SK-N-DZ (cell line): ENCODE measurements at regions not wholly inside any gene's neighbourhood (a gene's known extent, or its start where the extent isn't known, plus 50 kb on each side); places are given as distances from the start of the nearest gene placed in this dataset.

Source experiments
- DNase-seq: peaks from one replicate; pipeline ENCODE4 v3.0.0-alpha.2; 2015; ENCODE audit warnings: low spot score

DNA sequence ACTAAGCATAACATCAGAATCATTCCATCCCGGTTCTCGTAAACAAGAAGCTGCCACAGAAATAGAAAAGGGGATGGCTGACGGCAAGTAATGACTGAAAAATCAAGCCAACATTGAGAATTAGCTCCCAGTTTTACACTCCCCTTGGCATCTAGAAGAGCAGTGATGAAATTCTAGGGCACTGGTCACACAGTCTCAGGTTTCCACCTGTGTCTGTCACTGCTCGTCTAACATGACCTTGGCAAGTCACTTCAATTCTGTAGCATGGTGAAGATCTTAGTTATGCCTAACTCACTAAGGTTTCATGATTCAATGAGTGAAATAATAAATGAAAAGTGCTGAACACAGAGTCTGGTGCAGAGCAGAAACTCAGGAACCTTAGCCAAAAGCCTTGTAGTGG lies 272.3 kb upstream of the ARRDC4 start:
- DNase-seq: no peak

DNA sequence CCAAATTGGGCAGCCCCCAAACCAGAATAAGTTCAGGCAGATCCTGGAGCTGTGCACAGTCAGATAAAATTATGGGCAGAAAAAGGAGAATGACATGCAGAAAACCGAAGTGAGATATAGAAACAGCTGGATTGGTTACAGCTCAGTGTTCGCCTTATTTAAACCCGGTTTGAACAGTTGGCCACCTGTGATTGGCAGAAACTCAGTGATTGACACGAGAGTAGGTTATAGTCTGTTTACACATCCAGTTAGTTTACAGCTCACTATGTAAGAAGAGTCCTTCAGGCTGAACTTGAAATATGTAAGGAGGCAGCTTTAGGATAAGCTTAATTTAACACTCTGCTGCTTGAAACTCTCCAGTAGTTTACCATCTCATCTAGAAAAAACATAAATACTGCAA lies 271.6 kb upstream of the ARRDC4 start:
- no peak for DNase-seq

DNA sequence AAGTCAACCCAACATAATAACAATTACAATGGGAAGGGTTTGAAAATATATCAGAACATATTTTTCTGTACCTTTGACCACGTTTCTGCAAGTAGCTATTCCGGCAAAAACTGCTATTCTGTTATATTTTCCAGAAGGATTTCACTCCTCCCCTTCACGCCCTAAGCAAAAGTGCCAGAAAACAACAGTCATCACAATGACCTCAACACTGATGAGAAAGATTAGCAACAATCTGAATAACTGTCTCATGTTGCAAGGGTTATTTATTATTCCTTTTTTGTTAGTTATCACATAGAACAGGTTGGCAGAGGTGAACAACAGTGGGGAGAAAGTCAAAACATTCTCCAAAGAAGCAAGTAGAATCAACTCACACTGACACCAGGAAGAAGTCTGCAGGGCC lies 269.4 kb upstream of the ARRDC4 start:
- no peak for DNase-seq

GRCh38 chr15:97691799-97692198 lies 268.7 kb upstream of the ARRDC4 start:
- DNase-seq: no peak

GRCh38 chr15:97692301-97693015 lies 268.0 kb upstream of the ARRDC4 start:
- no peak for DNase-seq

DNA sequence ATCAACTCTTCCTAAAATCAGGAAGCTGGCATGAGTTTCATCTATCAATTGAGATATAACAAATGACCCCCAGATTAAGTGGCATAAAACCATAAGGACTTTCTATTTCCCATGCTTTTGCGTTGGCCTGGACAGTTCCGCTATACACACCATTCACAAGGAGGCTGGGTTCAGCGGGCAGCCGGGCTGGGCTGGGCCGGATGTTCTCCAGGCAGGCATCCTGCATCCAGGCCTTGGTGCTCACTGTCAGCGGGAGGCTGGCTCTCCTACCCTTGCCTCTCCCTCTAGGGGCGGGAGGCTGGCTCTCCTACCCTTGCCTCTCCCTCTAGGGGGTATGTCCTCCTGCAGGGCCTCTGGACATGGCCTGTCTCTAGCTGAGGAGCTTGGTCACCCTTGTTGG lies 266.0 kb upstream of the ARRDC4 start:
- DNase-seq: no peak

DNA sequence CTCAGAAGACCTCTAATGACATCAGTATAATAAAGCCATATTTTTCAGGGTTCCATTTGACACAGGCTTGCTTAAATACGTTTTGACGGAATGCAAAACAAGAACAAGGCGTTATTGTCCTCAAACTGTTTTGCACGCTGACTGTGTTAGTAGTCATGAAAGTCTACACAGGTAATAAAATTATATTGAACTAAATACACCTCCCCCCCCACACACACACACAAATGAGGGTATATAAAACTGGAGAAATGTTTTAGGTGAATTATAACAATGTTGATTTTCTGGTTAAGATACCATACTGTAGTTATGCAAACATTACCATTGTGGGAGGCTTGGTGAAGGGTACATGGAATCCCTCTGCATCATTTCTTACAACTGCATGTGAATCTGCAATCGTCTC lies 257.1 kb upstream of the ARRDC4 start:
- no peak for DNase-seq

DNA sequence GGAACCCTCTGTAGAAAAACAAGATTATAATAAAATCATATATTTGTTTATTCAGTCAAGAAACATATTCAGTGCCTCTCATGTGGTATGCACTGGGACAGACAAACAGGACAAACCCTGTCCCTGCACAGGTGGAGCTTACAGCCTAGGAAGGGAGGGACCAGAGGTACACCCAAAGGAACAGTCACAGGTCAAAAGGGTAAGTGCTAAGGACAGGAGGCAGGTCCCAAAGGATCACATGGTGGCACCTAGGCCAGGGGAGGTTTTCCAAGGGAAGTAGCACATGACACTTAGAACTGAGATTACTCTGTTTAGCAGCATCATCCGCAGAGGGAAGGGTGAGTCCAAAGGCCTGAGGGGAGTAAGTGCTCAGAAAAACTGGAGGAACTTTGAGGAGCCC lies 254.4 kb upstream of the ARRDC4 start:
- DNase-seq: no peak

DNA sequence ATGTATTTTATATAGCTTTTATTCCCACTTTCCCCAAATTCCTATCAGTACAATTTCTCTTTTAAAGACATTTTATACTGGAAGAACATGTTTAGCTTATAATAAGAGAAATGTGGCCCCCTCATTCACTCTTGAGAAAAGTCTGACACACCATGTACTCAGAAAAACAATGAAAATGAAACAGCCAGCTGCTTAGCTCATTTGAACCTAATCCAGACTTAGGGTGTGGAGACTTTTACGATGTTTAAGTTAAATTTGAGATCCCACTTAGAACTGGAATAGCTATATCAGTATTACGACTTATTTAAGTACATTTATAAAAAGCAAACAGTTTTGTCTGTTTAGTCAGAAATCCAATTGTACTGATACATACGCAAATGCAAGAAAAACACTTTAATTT lies 252.3 kb upstream of the ARRDC4 start:
- DNase-seq: no peak

GRCh38 chr15:97712530-97712929 lies 248.0 kb upstream of the ARRDC4 start:
- no peak for DNase-seq

GRCh38 chr15:97717806-97718205 lies 242.7 kb upstream of the ARRDC4 start:
- DNase-seq: no peak

DNA sequence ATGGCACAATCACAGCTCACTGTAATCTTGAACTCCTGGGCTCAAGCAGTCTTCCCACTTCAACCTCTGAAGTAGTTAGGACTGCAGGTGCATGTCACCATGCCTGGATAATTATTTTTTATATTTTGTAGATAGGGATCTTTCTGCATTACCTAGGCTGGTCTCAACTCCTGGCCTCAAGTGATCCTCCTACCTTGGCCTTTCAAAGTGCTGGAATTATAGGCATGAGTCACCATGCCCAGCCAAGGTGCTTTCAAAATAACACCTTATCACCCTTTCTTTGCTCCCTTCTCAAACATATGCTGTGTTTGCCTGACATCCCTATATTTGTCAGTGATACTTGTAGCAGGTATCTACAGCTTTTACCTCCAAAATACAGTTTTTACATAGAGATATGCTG lies 242.0 kb upstream of the ARRDC4 start:
- no peak for DNase-seq

- no peak for DNase-seq
These were observed 231.7 kb upstream of the ARRDC4 start for GRCh38 chr15:97728791-97729190.

DNA sequence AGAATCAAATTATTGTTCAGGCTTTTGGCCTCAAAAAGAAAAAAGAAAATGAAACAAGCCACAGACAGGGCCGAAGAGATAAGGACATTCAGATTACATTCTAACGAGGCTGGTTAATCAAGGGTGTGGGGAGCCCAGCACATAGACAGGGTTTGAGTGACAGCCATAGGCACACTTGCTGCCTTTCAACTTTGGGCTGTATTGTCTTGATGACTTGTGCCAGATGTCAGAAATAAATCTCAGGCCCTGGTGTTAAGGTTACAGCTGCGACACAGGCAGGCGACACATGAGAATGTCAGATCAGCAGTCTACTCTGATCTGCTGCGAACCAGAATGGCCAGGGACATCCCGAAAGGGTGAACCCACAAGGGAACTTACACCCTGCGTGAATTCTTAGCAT lies 231.2 kb upstream of the ARRDC4 start:
- no peak for DNase-seq

GRCh38 chr15:97730315-97730714 lies 230.2 kb upstream of the ARRDC4 start:
- DNase-seq: no peak

DNA sequence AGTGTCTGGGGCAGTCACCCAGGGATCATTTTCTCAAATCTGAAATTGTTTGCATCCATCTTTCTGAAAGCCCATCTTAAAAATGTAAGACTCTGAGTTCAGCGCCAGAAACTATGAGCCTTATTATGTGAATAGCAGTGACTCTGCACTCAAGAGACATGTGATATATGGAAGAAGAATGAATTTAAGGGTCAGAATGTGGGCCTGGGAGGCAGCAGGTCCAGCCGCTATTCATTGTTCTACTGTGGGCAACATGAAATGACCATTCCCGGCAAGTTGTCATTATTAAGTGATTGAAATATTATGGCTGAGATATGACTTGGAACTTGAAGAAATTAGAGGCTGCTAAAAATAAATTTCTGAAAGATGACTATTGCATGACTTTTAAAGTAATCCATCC lies 228.6 kb upstream of the ARRDC4 start:
- DNase-seq: no peak

GRCh38 chr15:97733373-97733772 lies 227.1 kb upstream of the ARRDC4 start:
- no peak for DNase-seq

DNA sequence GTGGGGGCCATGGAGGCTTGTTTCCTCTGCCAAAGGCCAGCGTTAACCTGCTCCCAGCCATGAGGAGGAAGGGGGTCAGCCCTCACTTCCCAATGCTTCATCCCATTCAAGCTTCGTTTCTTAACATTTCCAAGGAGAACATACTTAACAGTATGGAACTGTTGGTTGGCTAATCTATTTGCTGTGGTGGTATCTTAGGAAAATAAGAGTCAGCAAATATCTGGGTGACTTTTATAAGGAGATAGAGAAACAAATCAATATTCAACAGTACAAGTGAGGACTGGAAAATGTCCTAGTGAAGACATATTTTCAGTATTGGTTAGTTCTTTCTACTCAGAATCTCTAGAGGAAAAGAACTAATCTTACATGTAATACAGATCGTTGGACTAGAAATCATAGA lies 223.8 kb upstream of the ARRDC4 start:
- no peak for DNase-seq

- DNase-seq: peak; percentile 36
These were observed 214.9 kb upstream of the ARRDC4 start for GRCh38 chr15:97745481-97746071.

GRCh38 chr15:97747342-97747741 lies 213.2 kb upstream of the ARRDC4 start:
- DNase-seq: no peak

- DNase-seq: peak; percentile 67
These were observed 211.9 kb upstream of the ARRDC4 start for GRCh38 chr15:97748576-97748975.

- no peak for DNase-seq
These were observed 210.4 kb upstream of the ARRDC4 start for GRCh38 chr15:97750060-97750459.

- DNase-seq: no peak
These were observed 204.8 kb upstream of the ARRDC4 start for GRCh38 chr15:97755726-97756125.

- DNase-seq: no peak
These were observed 201.1 kb upstream of the ARRDC4 start for GRCh38 chr15:97759363-97759762.
